ENCODE measurements at regions not wholly inside any gene's neighbourhood (a gene's known extent, or its start where the extent isn't known, plus 50 kb on each side); places are given as distances from the start of the nearest gene placed in this dataset.
"Not testable (repeated sequence)": the region's sequence is repeated elsewhere in the genome, so short reads cannot be mapped to it uniquely, and the experiment has no call there.

- ATAC-seq (no peak), DNase-seq (no peak)
- H3K9me3 ChIP-seq (ENCODE audit: control insufficient read depth, low read length, poor library complexity, severe bottlenecking), result no peaks in the 10 kb centered on the region
- Mint-ChIP-seq H3K27me3 (peaks cover 13% of the 10 kb centered on the region), H3K4me3 (no peak overlapping the region), H3K27ac (no peak overlapping the region), H3K4me1 (no peaks in the 10 kb centered on the region), H3K36me3 (ENCODE audit: low read depth) (no peaks in the 10 kb centered on the region)
Observed at GRCh38 chr2:15759385-15759784, 167.7 kb downstream of the DDX1 start.

GRCh38 chr2:15759791-15760190, 168.1 kb downstream of the DDX1 start:
- not testable (repeated sequence) for DNase-seq; ATAC-seq; H3K9me3 ChIP-seq (ENCODE audit: control insufficient read depth, low read length, poor library complexity, severe bottlenecking); H3K36me3 Mint-ChIP-seq (ENCODE audit: low read depth); H3K4me1 Mint-ChIP-seq; H3K27ac Mint-ChIP-seq; H3K4me3 Mint-ChIP-seq
- peaks cover 13% of the 10 kb centered on the region for H3K27me3 Mint-ChIP-seq

- DNase-seq (no peak), ATAC-seq (no peak)
- H3K9me3 ChIP-seq (ENCODE audit: control insufficient read depth, low read length, poor library complexity, severe bottlenecking), result no peaks in the 10 kb centered on the region
- H3K27ac Mint-ChIP-seq, result no peak overlapping the region
- no peak overlapping the region for H3K4me3 Mint-ChIP-seq
- H3K27me3 Mint-ChIP-seq, result peaks cover 13% of the 10 kb centered on the region
- no peaks in the 10 kb centered on the region for H3K4me1 Mint-ChIP-seq
- no peaks in the 10 kb centered on the region for H3K36me3 Mint-ChIP-seq (ENCODE audit: low read depth)
Observed at GRCh38 chr2:15760232-15760910, 168.7 kb downstream of the DDX1 start.

- Mint-ChIP-seq H3K36me3 (ENCODE audit: low read depth) (no peaks in the 10 kb centered on the region), H3K4me3 (no peak overlapping the region), H3K4me1 (no peaks in the 10 kb centered on the region), H3K27ac (no peak overlapping the region), H3K27me3 (peaks cover 13% of the 10 kb centered on the region)
- DNase-seq (no peak), ATAC-seq (no peak)
- H3K9me3 ChIP-seq (ENCODE audit: control insufficient read depth, low read length, poor library complexity, severe bottlenecking), result no peaks in the 10 kb centered on the region
Observed at GRCh38 chr2:15761056-15761455, 169.4 kb downstream of the DDX1 start.

GRCh38 chr2:15761910-15762309, 170.2 kb downstream of the DDX1 start:
- no peak overlapping the region for H3K27ac Mint-ChIP-seq
- no peaks in the 10 kb centered on the region for H3K4me1 Mint-ChIP-seq
- no peaks in the 10 kb centered on the region for H3K9me3 ChIP-seq (ENCODE audit: control insufficient read depth, low read length, poor library complexity, severe bottlenecking)
- H3K4me3 Mint-ChIP-seq, result no peak overlapping the region
- no peak for DNase-seq
- no peak for ATAC-seq
- H3K36me3 Mint-ChIP-seq (ENCODE audit: low read depth), result no peaks in the 10 kb centered on the region
- peaks cover 20% of the 10 kb centered on the region for H3K27me3 Mint-ChIP-seq

GRCh38 chr2:15762449-15762848, 170.8 kb downstream of the DDX1 start:
- DNase-seq, result no peak
- ATAC-seq, result no peak
- H3K9me3 ChIP-seq (ENCODE audit: control insufficient read depth, low read length, poor library complexity, severe bottlenecking), result no peaks in the 10 kb centered on the region
- Mint-ChIP-seq H3K4me3 (no peak overlapping the region), H3K27me3 (peaks cover 20% of the 10 kb centered on the region), H3K36me3 (ENCODE audit: low read depth) (no peaks in the 10 kb centered on the region), H3K4me1 (no peaks in the 10 kb centered on the region), H3K27ac (no peak overlapping the region)

GRCh38 chr2:15763106-15763821, 171.6 kb downstream of the DDX1 start:
- Mint-ChIP-seq H3K4me1 (no peaks in the 10 kb centered on the region), H3K4me3 (no peak overlapping the region), H3K27me3 (peaks cover 20% of the 10 kb centered on the region), H3K27ac (no peak overlapping the region), H3K36me3 (ENCODE audit: low read depth) (no peaks in the 10 kb centered on the region)
- DNase-seq, result no peak
- H3K9me3 ChIP-seq (ENCODE audit: control insufficient read depth, low read length, poor library complexity, severe bottlenecking), result no peaks in the 10 kb centered on the region
- ATAC-seq, result no peak

GRCh38 chr2:15763822-15764682, 172.4 kb downstream of the DDX1 start:
- no peak for ATAC-seq
- no peak for DNase-seq
- H3K4me1 Mint-ChIP-seq, result no peaks in the 10 kb centered on the region
- H3K36me3 Mint-ChIP-seq (ENCODE audit: low read depth), result no peaks in the 10 kb centered on the region
- no peak overlapping the region for H3K4me3 Mint-ChIP-seq
- no peaks in the 10 kb centered on the region for H3K9me3 ChIP-seq (ENCODE audit: control insufficient read depth, low read length, poor library complexity, severe bottlenecking)
- peaks cover 22% of the 10 kb centered on the region for H3K27me3 Mint-ChIP-seq
- H3K27ac Mint-ChIP-seq, result no peak overlapping the region

- H3K27me3 Mint-ChIP-seq, result peaks cover 25% of the 10 kb centered on the region
- no peaks in the 10 kb centered on the region for H3K36me3 Mint-ChIP-seq (ENCODE audit: low read depth)
- no peaks in the 10 kb centered on the region for H3K4me1 Mint-ChIP-seq
- DNase-seq, result no peak
- H3K27ac Mint-ChIP-seq, result no peak overlapping the region
- no peaks in the 10 kb centered on the region for H3K9me3 ChIP-seq (ENCODE audit: control insufficient read depth, low read length, poor library complexity, severe bottlenecking)
- ATAC-seq, result no peak
- H3K4me3 Mint-ChIP-seq, result no peak overlapping the region
Observed at GRCh38 chr2:15764683-15765011, 173.0 kb downstream of the DDX1 start.

GRCh38 chr2:15765211-15765610, 173.5 kb downstream of the DDX1 start:
- H3K27me3 Mint-ChIP-seq, result peaks cover 25% of the 10 kb centered on the region
- no peak overlapping the region for H3K4me3 Mint-ChIP-seq
- H3K36me3 Mint-ChIP-seq (ENCODE audit: low read depth), result no peaks in the 10 kb centered on the region
- H3K27ac Mint-ChIP-seq, result no peak overlapping the region
- ATAC-seq, result no peak
- H3K9me3 ChIP-seq (ENCODE audit: control insufficient read depth, low read length, poor library complexity, severe bottlenecking), result no peaks in the 10 kb centered on the region
- DNase-seq, result no peak
- no peaks in the 10 kb centered on the region for H3K4me1 Mint-ChIP-seq

GRCh38 chr2:15765686-15766302, 174.1 kb downstream of the DDX1 start:
- DNase-seq (no peak), ATAC-seq (no peak)
- H3K4me3 Mint-ChIP-seq, result no peak overlapping the region
- H3K27ac Mint-ChIP-seq, result no peak overlapping the region
- no peaks in the 10 kb centered on the region for H3K36me3 Mint-ChIP-seq (ENCODE audit: low read depth)
- no peaks in the 10 kb centered on the region for H3K4me1 Mint-ChIP-seq
- no peaks in the 10 kb centered on the region for H3K9me3 ChIP-seq (ENCODE audit: control insufficient read depth, low read length, poor library complexity, severe bottlenecking)
- peaks cover 22% of the 10 kb centered on the region for H3K27me3 Mint-ChIP-seq

- ATAC-seq (no peak), DNase-seq (no peak)
- Mint-ChIP-seq H3K36me3 (ENCODE audit: low read depth) (no peaks in the 10 kb centered on the region), H3K4me1 (no peaks in the 10 kb centered on the region), H3K27ac (no peak overlapping the region), H3K4me3 (no peak overlapping the region), H3K27me3 (peaks cover 16% of the 10 kb centered on the region)
- no peaks in the 10 kb centered on the region for H3K9me3 ChIP-seq (ENCODE audit: control insufficient read depth, low read length, poor library complexity, severe bottlenecking)
Observed at GRCh38 chr2:15766303-15766861, 174.0 kb upstream of the MYCN start.
